Keratinocyte (primary cell): ENCODE measurements at regions not wholly inside any gene's neighbourhood (a gene's known extent, or its start where the extent isn't known, plus 50 kb on each side); places are given as distances from the start of the nearest gene placed in this dataset.

ENCODE experiments used
- DNase-seq: peaks from one replicate; pipeline ENCODE4 v3.0.0-alpha.2; 2011; ENCODE audit warnings: low read depth, missing footprints, low spot score
- FAIRE-seq: peaks from 2 replicates; lab custom pipeline; 2011; peaks lifted over from hg19 to GRCh38; lab: Jason Lieb, UNC
- H2AFZ ChIP-seq: 2 replicates; pipeline ENCODE4 v1.6.0; 2012; ENCODE audit warnings: low read length, control low read depth, inconsistent platforms; ENCODE audit not compliant: control insufficient read depth
- H3K27ac ChIP-seq: 2 replicates; pipeline ENCODE4 v1.5.1; 2011; ENCODE audit warnings: low read length; ENCODE audit not compliant: control insufficient read depth, insufficient read depth
- H3K27me3 ChIP-seq: 3 replicates; pipeline ENCODE4 v1.6.0; 2011; ENCODE audit warnings: low read length; ENCODE audit not compliant: control insufficient read depth, insufficient read depth; ENCODE audit errors: extremely low read depth
- H3K36me3 ChIP-seq, 2 experiments: 2 replicates in 1 of 2; 3 replicates in 1 of 2; pipeline ENCODE4 v1.5.1; 2011; ENCODE audit warnings: low read length in 2 of 2, mild to moderate bottlenecking in 1 of 2; ENCODE audit not compliant: control insufficient read depth in 2 of 2, insufficient read depth in 2 of 2; ENCODE audit errors: extremely low read depth in 1 of 2
- H3K4me1 ChIP-seq: 3 replicates; pipeline ENCODE4 v1.5.1; 2011; ENCODE audit warnings: low read length; ENCODE audit not compliant: control insufficient read depth, insufficient read depth; ENCODE audit errors: extremely low read depth
- H3K4me2 ChIP-seq: 3 replicates; pipeline ENCODE4 v1.6.0; 2011; ENCODE audit warnings: low read depth, low read length; ENCODE audit not compliant: control insufficient read depth, insufficient read depth; ENCODE audit errors: extremely low read depth
- H3K4me3 ChIP-seq, 3 experiments: fragments of 200-600 bp in 1 of 3; sonication (generic) in 1 of 3; 2 replicates in 2 of 3; 3 replicates in 1 of 3; pipeline ENCODE4 v1.5.1; 2011 to 2016; ENCODE audit warnings: low read length in 3 of 3, mild to moderate bottlenecking in 3 of 3, control low read depth in 2 of 3, inconsistent platforms in 1 of 3, low read depth in 1 of 3, mixed read lengths in 1 of 3, mixed run types in 1 of 3, moderate library complexity in 1 of 3; ENCODE audit not compliant: control insufficient read depth in 2 of 3, insufficient read depth in 2 of 3; ENCODE audit errors: extremely low read depth in 1 of 3
- H3K79me2 ChIP-seq: 2 replicates; pipeline ENCODE4 v1.6.0; 2012; ENCODE audit warnings: low read length; ENCODE audit not compliant: control insufficient read depth, insufficient read depth
- H3K9ac ChIP-seq: 3 replicates; pipeline ENCODE4 v1.6.0; 2011; ENCODE audit warnings: low read length; ENCODE audit not compliant: control insufficient read depth, insufficient read depth; ENCODE audit errors: extremely low read depth
- H3K9me1 ChIP-seq: 3 replicates; pipeline ENCODE4 v1.6.0; 2011; ENCODE audit warnings: low read length; ENCODE audit not compliant: control insufficient read depth, insufficient read depth; ENCODE audit errors: extremely low read depth
- H3K9me3 ChIP-seq: 2 replicates; pipeline ENCODE4 v1.5.1; 2012; ENCODE audit warnings: low read depth, low read length; ENCODE audit not compliant: control insufficient read depth
- H4K20me1 ChIP-seq: 3 replicates; pipeline ENCODE4 v1.6.0; 2011; ENCODE audit warnings: low read length; ENCODE audit not compliant: control insufficient read depth, insufficient read depth; ENCODE audit errors: extremely low read depth
- CTCF ChIP-seq, 3 experiments: IDR thresholded peaks in 1 of 3; conservative IDR thresholded peaks in 1 of 3; optimal IDR thresholded peaks in 1 of 3; 2 replicates in 2 of 3; 3 replicates in 1 of 3; pipeline versions ENCODE3 to v1.5.1; 2011; ENCODE audit warnings: low read length in 3 of 3, mild to moderate bottlenecking in 3 of 3, moderate library complexity in 2 of 3, control low read depth in 1 of 3, inconsistent platforms in 1 of 3; ENCODE audit not compliant: insufficient read depth in 2 of 3; ENCODE audit errors: extremely low read depth in 1 of 3
- EZH2 ChIP-seq: IDR thresholded peaks from one replicate; pipeline ENCODE4 v1.6.1; 2012; ENCODE audit warnings: inconsistent platforms, mild to moderate bottlenecking, low read length, moderate library complexity
- dilution Hi-C: fragments of 300-500 bp; cut with MboI; formaldehyde crosslinking; loops from one replicate; pipeline ENCODE4 v1.7.0; 2020; ENCODE audit warnings: low sequenced_read_pairs; ENCODE audit not compliant: extremely low pct_ligation_motif_present

- no peak for TF ChIP-seq EZH2
- no peak for TF ChIP-seq CTCF (optimal IDR thresholded peaks at IDR 0.05 in 1 of 3, IDR thresholded peaks at IDR 0.05 in 1 of 3, conservative IDR thresholded peaks at IDR 0.05 in 1 of 3; ENCODE audit: extremely low read depth in 1 of 3, insufficient read depth in 2 of 3, low read length in 3 of 3)
- DNase-seq (no peak), FAIRE-seq (no peak)
- H3K4me1 ChIP-seq = no peaks in the 10 kb centered on the region
- no peaks in the 10 kb centered on the region for H3K79me2 ChIP-seq
- no peaks in the 10 kb centered on the region for H4K20me1 ChIP-seq
- H3K4me3 ChIP-seq = no peak overlapping the region
- dilution Hi-C loops = no loop called here
- no peaks in the 10 kb centered on the region for H3K27me3 ChIP-seq
- no peaks in the 10 kb centered on the region for H3K36me3 ChIP-seq
- no peaks in the 10 kb centered on the region for H3K9me3 ChIP-seq
- H3K27ac ChIP-seq = no peak overlapping the region
- no peak overlapping the region for H2AFZ ChIP-seq
- no peak overlapping the region for H3K9ac ChIP-seq
- H3K9me1 ChIP-seq = no peaks in the 10 kb centered on the region
- H3K4me2 ChIP-seq = no peak overlapping the region
Observed at GRCh38 chr4:181219783-181220416, 1023.3 kb upstream of the TENM3 start.

GRCh38 chr4:181224852-181225251, 1018.4 kb upstream of the TENM3 start:
- Histone ChIP-seq H3K9me1 (no peaks in the 10 kb centered on the region), H4K20me1 (no peaks in the 10 kb centered on the region), H3K4me1 (no peaks in the 10 kb centered on the region), H3K9me3 (no peaks in the 10 kb centered on the region), H2AFZ (no peak overlapping the region), H3K4me3 (no peak overlapping the region), H3K36me3 (no peaks in the 10 kb centered on the region), H3K4me2 (no peak overlapping the region), H3K79me2 (no peaks in the 10 kb centered on the region), H3K27ac (no peak overlapping the region), H3K27me3 (no peaks in the 10 kb centered on the region), H3K9ac (no peak overlapping the region)
- TF ChIP-seq EZH2 (no peak), CTCF (optimal IDR thresholded peaks at IDR 0.05 in 1 of 3, IDR thresholded peaks at IDR 0.05 in 1 of 3, conservative IDR thresholded peaks at IDR 0.05 in 1 of 3; ENCODE audit: extremely low read depth in 1 of 3, insufficient read depth in 2 of 3, low read length in 3 of 3) (no peak)
- DNase-seq (no peak), FAIRE-seq (no peak)
- dilution Hi-C loops = no loop called here
